ENCODE measurements at regions not wholly inside any gene's neighbourhood (a gene's known extent, or its start where the extent isn't known, plus 50 kb on each side); places are given as distances from the start of the nearest gene placed in this dataset.

DNA sequence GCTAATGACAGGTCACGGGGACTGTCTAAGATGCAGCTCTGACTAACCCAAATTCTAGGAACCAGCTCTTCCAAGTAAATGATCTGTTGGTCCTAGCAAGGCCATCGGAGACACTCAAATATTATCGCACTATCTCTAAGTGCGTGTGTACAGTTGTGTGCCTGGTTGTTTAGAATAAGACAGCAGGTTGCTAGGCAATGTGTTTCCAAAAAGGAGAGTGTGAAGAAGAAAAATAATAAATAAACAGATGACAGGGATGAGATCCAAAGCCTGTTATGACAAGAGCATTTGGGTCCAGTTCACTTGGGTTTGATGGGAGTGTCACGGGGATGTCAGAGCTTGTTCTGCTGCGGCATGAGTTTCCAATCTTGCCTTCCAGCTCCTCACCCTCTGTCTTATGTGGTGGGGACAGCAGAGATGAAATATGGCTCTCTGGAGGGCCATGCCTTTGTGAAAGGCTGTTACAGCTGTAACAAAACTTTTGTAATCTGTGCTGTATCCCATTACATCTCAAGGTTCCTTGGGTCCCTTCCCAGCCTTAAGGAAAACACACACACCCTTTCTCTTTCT, 127.5 kb upstream of the TNP1 start:
- TF ChIP-seq CTCF (IDR thresholded peaks at IDR 0.05; ENCODE audit: insufficient read depth, low read depth, low read length) = no peak
- TF ChIP-seq EZH2 (IDR thresholded peaks at IDR 0.05; ENCODE audit: insufficient read depth, low read length) = no peak
